Smooth muscle cell (in vitro differentiated cells): ENCODE measurements at regions not wholly inside any gene's neighbourhood (a gene's known extent, or its start where the extent isn't known, plus 50 kb on each side); places are given as distances from the start of the nearest gene placed in this dataset.

Experiments
- DNase-seq: peaks from one replicate; lab custom pipeline; 2025; ENCODE audit not compliant: unreplicated experiment; lab: John Stamatoyannopoulos, UW
- H2AFZ ChIP-seq: fragments of 200-600 bp; sonication (generic); 2 replicates; pipeline ENCODE4 v1.6.0; 2016; ENCODE audit warnings: antibody characterized with exemption, low read depth, mild to moderate bottlenecking
- H3F3A ChIP-seq: fragments of 200-600 bp; sonication (generic); 2 replicates; pipeline ENCODE4 v1.6.0; 2017; ENCODE audit warnings: antibody characterized with exemption, low read depth
- H3K27ac ChIP-seq: fragments of 200-600 bp; sonication (generic); 2 replicates; pipeline ENCODE4 v1.5.1; 2016; ENCODE audit warnings: low read depth, mild to moderate bottlenecking
- H3K27me3 ChIP-seq: fragments of 200-600 bp; sonication (generic); 2 replicates; pipeline ENCODE4 v1.6.1; 2016; ENCODE audit warnings: low read depth, mild to moderate bottlenecking
- H3K36me3 ChIP-seq: fragments of 200-600 bp; sonication (generic); 2 replicates; pipeline ENCODE4 v1.5.1; 2016; ENCODE audit warnings: low read depth
- H3K4me1 ChIP-seq: fragments of 200-600 bp; sonication (generic); 2 replicates; pipeline ENCODE4 v1.5.1; 2016; ENCODE audit warnings: low read depth
- H3K4me2 ChIP-seq: fragments of 200-600 bp; sonication (generic); 2 replicates; pipeline ENCODE4 v1.6.0; 2016; ENCODE audit warnings: mild to moderate bottlenecking
- H3K4me3 ChIP-seq: fragments of 200-600 bp; sonication (generic); 2 replicates; pipeline ENCODE4 v1.5.1; 2016; ENCODE audit warnings: mild to moderate bottlenecking
- H3K79me2 ChIP-seq: fragments of 200-600 bp; sonication (generic); 2 replicates; pipeline ENCODE4 v1.6.0; 2016; ENCODE audit warnings: low read depth, mild to moderate bottlenecking
- H3K9ac ChIP-seq: fragments of 200-600 bp; sonication (generic); 2 replicates; pipeline ENCODE4 v1.6.0; 2016; ENCODE audit warnings: low read depth
- H3K9me3 ChIP-seq: fragments of 200-600 bp; sonication (generic); replicated peaks from 2 replicates; pipeline ENCODE4 v1.5.1; 2016; ENCODE audit warnings: low read depth
- H4K20me1 ChIP-seq: fragments of 200-600 bp; sonication (generic); 2 replicates; pipeline ENCODE4 v1.6.0; 2016; ENCODE audit warnings: low read depth
- WGBS: methylation state at CpG from one replicate; pipeline ENCODE4 v1.1.7; 2016; ENCODE audit warnings: low lambda C conversion rate; 5-methylcytosine and 5-hydroxymethylcytosine counted together
- TF ChIP-seq, protein P1 (sequence below): fragments of 200-600 bp; sonication (generic); IDR thresholded peaks from 2 replicates; pipeline ENCODE4 v1.5.1; 2017; ENCODE audit warnings: borderline replicate concordance, mild to moderate bottlenecking, antibody characterized with exemption; ENCODE audit not compliant: insufficient read depth, poor library complexity, severe bottlenecking

DNA sequence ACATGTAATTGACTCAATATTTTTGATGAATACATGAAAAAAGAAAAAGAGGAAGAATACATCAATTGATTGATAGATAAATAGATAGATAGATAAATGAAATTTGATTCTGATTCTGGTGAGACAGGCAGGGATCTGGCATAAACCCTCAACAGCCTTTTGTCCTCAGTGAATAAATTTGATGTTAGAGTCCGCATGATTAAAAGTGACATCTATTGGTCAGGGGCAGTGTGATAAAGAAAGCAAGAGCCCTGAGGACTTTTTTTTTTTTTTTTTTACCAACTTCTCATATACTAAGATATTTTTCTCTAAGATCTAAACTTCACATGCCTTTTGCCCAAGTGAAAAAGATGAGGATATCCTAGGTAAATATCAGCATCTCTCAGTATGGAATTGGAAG lies 216.4 kb downstream of the LRRC3B start:
- Histone ChIP-seq H3K9ac (no peak overlapping the region), H3K27ac (no peak overlapping the region), H3F3A (no peaks in the 10 kb centered on the region), H3K27me3 (no peaks in the 10 kb centered on the region), H3K4me3 (no peak overlapping the region), H3K79me2 (no peaks in the 10 kb centered on the region), H4K20me1 (no peaks in the 10 kb centered on the region), H2AFZ (no peak overlapping the region), H3K4me2 (no peak overlapping the region), H3K4me1 (peaks cover 14% of the 10 kb centered on the region), H3K9me3 (no peaks in the 10 kb centered on the region), H3K36me3 (no peaks in the 10 kb centered on the region)
- TF ChIP-seq, protein P1, sequence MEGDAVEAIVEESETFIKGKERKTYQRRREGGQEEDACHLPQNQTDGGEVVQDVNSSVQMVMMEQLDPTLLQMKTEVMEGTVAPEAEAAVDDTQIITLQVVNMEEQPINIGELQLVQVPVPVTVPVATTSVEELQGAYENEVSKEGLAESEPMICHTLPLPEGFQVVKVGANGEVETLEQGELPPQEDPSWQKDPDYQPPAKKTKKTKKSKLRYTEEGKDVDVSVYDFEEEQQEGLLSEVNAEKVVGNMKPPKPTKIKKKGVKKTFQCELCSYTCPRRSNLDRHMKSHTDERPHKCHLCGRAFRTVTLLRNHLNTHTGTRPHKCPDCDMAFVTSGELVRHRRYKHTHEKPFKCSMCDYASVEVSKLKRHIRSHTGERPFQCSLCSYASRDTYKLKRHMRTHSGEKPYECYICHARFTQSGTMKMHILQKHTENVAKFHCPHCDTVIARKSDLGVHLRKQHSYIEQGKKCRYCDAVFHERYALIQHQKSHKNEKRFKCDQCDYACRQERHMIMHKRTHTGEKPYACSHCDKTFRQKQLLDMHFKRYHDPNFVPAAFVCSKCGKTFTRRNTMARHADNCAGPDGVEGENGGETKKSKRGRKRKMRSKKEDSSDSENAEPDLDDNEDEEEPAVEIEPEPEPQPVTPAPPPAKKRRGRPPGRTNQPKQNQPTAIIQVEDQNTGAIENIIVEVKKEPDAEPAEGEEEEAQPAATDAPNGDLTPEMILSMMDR = no peak
- DNase-seq = no peak
- WGBS = 94% methylated on average over 1 of the region's 1 CpG

DNA sequence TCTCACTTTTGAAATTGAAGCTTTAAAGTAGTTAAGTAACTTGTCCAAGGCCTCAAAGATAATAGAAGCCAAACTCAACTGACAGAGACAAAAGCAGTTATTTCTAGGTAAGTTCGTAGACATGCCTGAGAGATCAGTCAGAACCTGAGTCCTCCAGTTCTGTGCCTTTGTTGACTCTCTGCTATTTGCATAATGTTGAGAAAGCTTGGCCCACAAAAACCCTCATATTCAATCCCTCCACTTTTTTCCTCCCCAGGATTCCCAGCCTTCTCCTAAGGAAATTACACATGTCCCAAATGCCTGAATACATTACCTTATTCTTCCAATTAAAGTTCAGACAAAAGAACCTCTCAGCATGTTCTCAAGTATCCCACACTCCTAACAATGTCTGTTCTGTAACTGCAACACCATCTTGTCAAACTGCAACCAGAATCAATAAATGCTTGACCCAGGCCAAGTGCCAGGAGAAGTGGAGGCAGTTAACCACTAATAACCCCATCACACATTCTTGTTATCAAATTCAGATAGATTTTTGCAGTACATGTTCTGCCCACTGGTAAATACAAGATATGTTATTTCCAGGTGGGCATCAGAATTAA lies 217.8 kb downstream of the LRRC3B start:
- Histone ChIP-seq H2AFZ (no peak overlapping the region), H3K27me3 (no peaks in the 10 kb centered on the region), H3K9me3 (no peaks in the 10 kb centered on the region), H3K9ac (no peak overlapping the region), H3K27ac (no peak overlapping the region), H3F3A (no peaks in the 10 kb centered on the region), H3K36me3 (no peaks in the 10 kb centered on the region), H3K4me3 (no peak overlapping the region), H4K20me1 (no peaks in the 10 kb centered on the region), H3K79me2 (no peaks in the 10 kb centered on the region), H3K4me1 (peaks cover 14% of the 10 kb centered on the region), H3K4me2 (no peak overlapping the region)
- DNase-seq = no peak
- WGBS = 71% methylated on average over 1 of the region's 1 CpG
- TF ChIP-seq, protein P1 = no peak

DNA sequence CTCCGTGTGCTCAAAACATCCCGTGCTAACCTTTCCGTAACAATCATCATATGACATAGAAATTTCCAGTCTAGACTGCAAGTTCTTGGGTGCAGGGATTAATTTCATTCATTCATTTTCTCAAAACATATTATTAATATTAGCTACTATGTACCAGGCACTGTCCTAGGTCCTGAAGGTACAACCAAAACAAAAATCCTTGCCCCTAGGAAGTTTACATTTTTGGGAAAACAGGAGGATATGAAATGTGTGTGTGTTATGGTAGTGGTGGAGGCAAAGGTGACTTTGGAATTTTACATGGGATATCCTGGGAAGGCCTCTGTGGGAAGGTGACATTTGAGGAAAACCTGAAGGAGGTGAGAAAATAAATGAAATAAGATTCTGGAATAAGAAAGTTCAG lies 222.6 kb downstream of the LRRC3B start:
- 93% methylated on average over 3 of the region's 3 CpGs for WGBS
- TF ChIP-seq, protein P1 = no peak
- H4K20me1 ChIP-seq = no peaks in the 10 kb centered on the region
- H3K9ac ChIP-seq = no peak overlapping the region
- H3K4me1 ChIP-seq = no peaks in the 10 kb centered on the region
- no peaks in the 10 kb centered on the region for H3K9me3 ChIP-seq
- no peaks in the 10 kb centered on the region for H3K27me3 ChIP-seq
- no peaks in the 10 kb centered on the region for H3F3A ChIP-seq
- no peak overlapping the region for H3K4me3 ChIP-seq
- H3K36me3 ChIP-seq = no peaks in the 10 kb centered on the region
- no peak overlapping the region for H2AFZ ChIP-seq
- no peak for DNase-seq
- no peak overlapping the region for H3K4me2 ChIP-seq
- H3K27ac ChIP-seq = no peak overlapping the region
- no peaks in the 10 kb centered on the region for H3K79me2 ChIP-seq

DNA sequence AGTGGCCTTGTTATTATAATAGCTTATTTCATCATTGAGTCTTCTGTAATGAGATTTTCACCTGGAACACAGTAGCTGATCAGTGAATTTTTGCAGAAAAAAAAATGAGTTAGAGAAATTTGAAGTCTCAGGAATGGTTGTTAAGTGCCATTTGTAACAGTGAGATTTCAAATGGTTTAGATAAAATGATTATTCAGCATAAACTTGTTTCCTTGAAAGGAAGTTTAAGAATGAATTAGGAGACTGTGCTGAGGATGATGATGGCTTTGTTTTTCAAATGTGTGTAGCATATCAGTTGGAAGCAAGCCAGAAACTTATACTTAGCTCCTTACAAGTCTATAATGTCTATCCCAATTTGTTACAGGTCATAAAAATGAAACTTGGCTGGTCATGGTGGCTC lies 225.1 kb downstream of the LRRC3B start:
- no peaks in the 10 kb centered on the region for H3K9me3 ChIP-seq
- no peak overlapping the region for H3K27ac ChIP-seq
- H3F3A ChIP-seq = no peaks in the 10 kb centered on the region
- H3K27me3 ChIP-seq = no peaks in the 10 kb centered on the region
- no peaks in the 10 kb centered on the region for H3K4me1 ChIP-seq
- no peak overlapping the region for H3K4me2 ChIP-seq
- no peak overlapping the region for H3K4me3 ChIP-seq
- TF ChIP-seq, protein P1 = no peak
- H2AFZ ChIP-seq = no peak overlapping the region
- no peak for DNase-seq
- no peaks in the 10 kb centered on the region for H3K79me2 ChIP-seq
- H4K20me1 ChIP-seq = no peaks in the 10 kb centered on the region
- no peak overlapping the region for H3K9ac ChIP-seq
- H3K36me3 ChIP-seq = no peaks in the 10 kb centered on the region
